ENCODE measurements at regions not wholly inside any gene's neighbourhood (a gene's known extent, or its start where the extent isn't known, plus 50 kb on each side); places are given as distances from the start of the nearest gene placed in this dataset.

DNA sequence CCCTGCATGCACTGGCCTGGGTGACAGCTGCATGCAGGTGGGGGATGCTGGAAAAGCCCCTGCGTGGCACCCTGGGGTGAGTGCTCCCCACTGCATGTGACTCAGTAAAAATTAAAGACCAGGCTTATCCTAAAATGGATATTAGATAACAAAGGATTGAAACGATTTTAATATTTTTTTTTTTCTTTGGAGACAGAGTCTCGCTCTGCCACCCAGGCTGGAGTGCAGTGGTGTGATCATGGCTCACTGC is 334.9 kb downstream of the C16orf95 start:
- DNase-seq, result no peak
- Histone ChIP-seq H3K27me3 (no peaks in the 10 kb centered on the region), H3K4me1 (ENCODE audit: insufficient read depth) (no peaks in the 10 kb centered on the region), H3K9me3 (peaks cover 0 to 4% of the 10 kb centered on the region in 2 donors), H3K36me3 (no peaks in the 10 kb centered on the region), H3K4me3 (no peak overlapping the region), H3K27ac (no peak overlapping the region)
- 52 to 58% (median 52%) methylated on average over 3 of the region's 3 CpGs for WGBS, 3 donors
- TF ChIP-seq EP300 (IDR thresholded peaks at IDR 0.05) (no peak), POLR2A (IDR thresholded peaks at IDR 0.05) (no peak)
- TF ChIP-seq, protein P1, sequence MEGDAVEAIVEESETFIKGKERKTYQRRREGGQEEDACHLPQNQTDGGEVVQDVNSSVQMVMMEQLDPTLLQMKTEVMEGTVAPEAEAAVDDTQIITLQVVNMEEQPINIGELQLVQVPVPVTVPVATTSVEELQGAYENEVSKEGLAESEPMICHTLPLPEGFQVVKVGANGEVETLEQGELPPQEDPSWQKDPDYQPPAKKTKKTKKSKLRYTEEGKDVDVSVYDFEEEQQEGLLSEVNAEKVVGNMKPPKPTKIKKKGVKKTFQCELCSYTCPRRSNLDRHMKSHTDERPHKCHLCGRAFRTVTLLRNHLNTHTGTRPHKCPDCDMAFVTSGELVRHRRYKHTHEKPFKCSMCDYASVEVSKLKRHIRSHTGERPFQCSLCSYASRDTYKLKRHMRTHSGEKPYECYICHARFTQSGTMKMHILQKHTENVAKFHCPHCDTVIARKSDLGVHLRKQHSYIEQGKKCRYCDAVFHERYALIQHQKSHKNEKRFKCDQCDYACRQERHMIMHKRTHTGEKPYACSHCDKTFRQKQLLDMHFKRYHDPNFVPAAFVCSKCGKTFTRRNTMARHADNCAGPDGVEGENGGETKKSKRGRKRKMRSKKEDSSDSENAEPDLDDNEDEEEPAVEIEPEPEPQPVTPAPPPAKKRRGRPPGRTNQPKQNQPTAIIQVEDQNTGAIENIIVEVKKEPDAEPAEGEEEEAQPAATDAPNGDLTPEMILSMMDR (IDR thresholded peaks at IDR 0.05), result no peak
- intact Hi-C loops (cut with DNase I), result no loop called here

DNA sequence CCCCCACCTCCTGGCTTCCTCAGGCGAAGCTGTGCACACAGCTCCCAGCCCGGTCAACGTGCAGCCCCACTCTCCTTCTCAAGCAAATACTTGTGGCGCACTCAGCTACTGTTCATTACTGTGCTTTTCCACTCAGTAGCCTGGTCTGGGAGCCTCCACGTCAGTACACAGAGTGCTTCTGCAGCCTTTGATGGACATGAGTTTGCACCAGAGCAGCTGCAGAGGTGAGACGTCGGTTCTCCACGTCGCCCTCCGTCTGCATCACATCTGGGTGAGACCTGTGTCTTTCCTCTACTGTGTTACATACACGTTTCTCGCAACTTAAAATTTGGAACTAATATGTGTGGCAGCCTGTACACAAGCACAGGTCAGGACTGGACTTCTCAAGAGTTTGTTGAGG is 334.3 kb downstream of the C16orf95 start:
- Histone ChIP-seq H3K36me3 (no peaks in the 10 kb centered on the region), H3K27ac (no peak overlapping the region), H3K9me3 (peaks cover 0 to 4% of the 10 kb centered on the region in 2 donors), H3K27me3 (no peaks in the 10 kb centered on the region), H3K4me3 (no peak overlapping the region), H3K4me1 (ENCODE audit: insufficient read depth) (no peaks in the 10 kb centered on the region)
- no peak for DNase-seq
- no peak for TF ChIP-seq EP300 (IDR thresholded peaks at IDR 0.05)
- TF ChIP-seq, protein P1 (IDR thresholded peaks at IDR 0.05), result no peak
- no peak for TF ChIP-seq POLR2A (IDR thresholded peaks at IDR 0.05)
- WGBS, 3 donors, result 66 to 79% (median 71%) methylated on average over 12 of the region's 12 CpGs
- intact Hi-C loops (cut with DNase I), result no loop called here

DNA sequence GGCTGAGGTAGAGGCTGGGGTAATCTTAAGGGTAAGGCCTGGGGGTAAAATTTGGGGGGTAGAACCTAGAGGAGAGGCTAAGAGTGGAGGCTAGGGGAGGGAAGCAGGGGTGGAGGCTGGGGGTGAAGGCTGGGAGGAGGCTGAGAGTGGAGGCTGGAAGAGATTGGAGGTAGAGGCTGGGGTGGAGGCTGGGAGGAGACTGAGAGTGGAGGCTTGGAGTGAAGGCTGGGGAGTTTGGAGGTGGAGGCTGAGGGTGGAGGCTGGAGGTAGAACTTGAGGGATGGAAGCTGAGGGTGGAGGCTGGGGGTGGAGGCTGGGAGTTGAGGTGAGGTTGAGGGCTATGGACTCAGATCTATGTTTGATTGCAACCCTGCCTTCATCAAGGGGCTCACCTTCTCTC is 333.6 kb downstream of the C16orf95 start:
- TF ChIP-seq, protein P1 (IDR thresholded peaks at IDR 0.05), result no peak
- TF ChIP-seq POLR2A (IDR thresholded peaks at IDR 0.05) (no peak), EP300 (IDR thresholded peaks at IDR 0.05) (no peak)
- intact Hi-C loops (cut with DNase I), result no loop called here
- no peak for DNase-seq
- peaks cover 0 to 1% of the 10 kb centered on the region in 2 donors for H3K9me3 ChIP-seq
- no peaks in the 10 kb centered on the region for H3K4me1 ChIP-seq (ENCODE audit: insufficient read depth)
- no peak overlapping the region for H3K27ac ChIP-seq
- H3K27me3 ChIP-seq, result no peaks in the 10 kb centered on the region
- no peaks in the 10 kb centered on the region for H3K36me3 ChIP-seq
- H3K4me3 ChIP-seq, result no peak overlapping the region

DNA sequence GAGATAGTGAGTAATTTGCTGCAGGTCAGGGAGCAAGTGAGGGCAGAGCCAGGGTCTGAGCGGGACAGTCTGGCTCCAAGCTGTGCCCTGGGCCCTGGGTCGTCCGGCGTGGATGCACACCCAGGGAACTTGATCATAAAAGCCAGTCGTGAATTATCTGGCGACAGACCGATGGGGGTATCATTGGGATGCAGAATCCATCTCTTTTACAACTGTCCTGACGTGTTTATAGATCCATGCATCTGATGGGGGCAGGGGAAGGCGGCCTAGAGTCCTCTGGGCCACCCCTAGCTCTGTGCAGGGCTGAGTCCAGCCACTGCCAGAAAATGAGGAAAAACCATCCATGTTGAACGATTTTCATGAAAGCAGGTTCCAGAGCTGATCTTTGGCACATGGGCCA is 332.8 kb downstream of the C16orf95 start:
- intact Hi-C loops (cut with DNase I), result no loop called here
- no peak for DNase-seq
- 81 to 82% (median 81%) methylated on average over 10 of the region's 10 CpGs for WGBS, 3 donors

More for the DNA sequence above, 332.8 kb downstream of the C16orf95 start:
- TF ChIP-seq EP300 (IDR thresholded peaks at IDR 0.05), result no peak
- no peak for TF ChIP-seq POLR2A (IDR thresholded peaks at IDR 0.05)
- TF ChIP-seq, protein P1 (IDR thresholded peaks at IDR 0.05), result no peak
- Histone ChIP-seq H3K36me3 (no peaks in the 10 kb centered on the region), H3K27ac (no peak overlapping the region), H3K27me3 (no peaks in the 10 kb centered on the region), H3K4me1 (ENCODE audit: insufficient read depth) (no peaks in the 10 kb centered on the region), H3K9me3 (no peaks in the 10 kb centered on the region), H3K4me3 (no peak overlapping the region)

All from ovary (tissue), 7 donors.